ENCODE measurements at regions not wholly inside any gene's neighbourhood (a gene's known extent, or its start where the extent isn't known, plus 50 kb on each side); places are given as distances from the start of the nearest gene placed in this dataset.

DNA sequence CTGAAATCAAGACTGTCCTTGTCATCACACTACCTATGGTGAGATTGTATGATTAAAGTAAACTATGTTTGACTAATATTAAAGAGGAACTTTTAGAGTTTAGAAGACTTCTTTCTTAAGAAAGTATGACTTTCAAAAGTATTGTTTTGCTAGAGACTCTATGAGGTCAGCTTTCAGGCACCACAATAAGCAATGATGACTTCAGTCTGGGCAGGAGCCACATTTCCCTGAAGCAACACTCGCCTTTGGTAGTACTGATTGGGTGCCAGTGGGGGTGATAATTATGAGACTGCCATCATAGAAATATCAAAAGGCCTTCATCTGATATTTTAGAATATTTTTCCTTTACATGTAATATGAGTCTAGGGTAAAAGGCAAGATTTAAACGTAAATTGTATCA, 212.6 kb downstream of the DTHD1 start:
- no peak for DNase-seq

DNA sequence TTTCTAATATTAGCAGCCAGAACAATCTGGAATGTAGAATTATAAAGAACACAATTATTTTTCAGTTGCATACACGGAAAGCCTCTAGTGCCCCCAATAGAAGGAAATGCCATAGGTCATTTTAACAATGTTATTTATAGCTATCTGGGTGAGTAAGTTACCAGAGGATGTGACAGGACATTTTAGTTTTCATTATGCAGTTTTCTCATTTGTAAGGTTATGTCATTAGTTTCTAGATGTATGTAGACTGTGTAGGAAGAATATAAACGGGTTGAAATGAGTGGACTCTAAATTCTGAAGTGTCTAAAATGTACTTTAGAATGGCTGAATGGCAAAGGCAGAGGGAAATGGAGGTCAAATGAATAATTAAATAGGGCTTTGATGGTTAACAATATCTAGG, 213.3 kb downstream of the DTHD1 start:
- no peak for DNase-seq

DNA sequence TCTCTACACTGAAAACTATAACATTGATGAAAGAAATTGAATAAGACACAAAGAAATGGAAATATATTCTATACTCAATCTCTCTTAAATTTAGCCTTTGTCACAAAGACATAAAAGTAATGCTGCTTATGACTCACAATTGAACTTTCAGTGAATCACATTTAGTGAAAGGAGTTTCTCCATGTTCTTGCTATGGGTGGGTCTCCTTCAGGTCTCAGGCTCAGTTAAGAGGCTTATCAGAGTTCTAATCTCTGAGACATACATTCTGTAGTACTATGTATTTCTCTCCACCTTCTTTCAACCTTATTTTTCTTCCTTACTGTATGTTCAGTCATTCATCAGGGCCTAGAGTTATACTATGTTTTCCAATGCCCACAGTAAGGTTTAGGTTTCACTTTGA, 220.9 kb downstream of the DTHD1 start:
- no peak for DNase-seq

DNA sequence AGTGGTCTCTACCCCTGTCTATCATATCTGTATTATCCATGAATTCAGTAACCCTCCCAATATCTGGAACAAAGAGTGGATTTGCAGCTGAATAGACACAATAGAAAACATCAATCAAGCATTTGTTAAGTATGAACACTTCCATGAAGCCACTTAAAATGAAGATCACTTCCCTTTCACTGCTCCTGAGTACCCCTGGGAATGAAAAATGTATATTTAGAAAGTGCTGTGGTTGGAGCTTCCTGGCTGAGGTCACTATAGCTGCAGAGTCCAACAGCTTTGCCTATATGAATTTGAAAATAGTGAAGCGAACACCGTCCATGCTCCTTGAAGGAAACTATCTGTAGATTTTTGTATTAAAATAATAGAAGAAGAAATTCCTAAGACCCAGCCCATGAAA, 227.0 kb downstream of the DTHD1 start:
- no peak for DNase-seq

DNA sequence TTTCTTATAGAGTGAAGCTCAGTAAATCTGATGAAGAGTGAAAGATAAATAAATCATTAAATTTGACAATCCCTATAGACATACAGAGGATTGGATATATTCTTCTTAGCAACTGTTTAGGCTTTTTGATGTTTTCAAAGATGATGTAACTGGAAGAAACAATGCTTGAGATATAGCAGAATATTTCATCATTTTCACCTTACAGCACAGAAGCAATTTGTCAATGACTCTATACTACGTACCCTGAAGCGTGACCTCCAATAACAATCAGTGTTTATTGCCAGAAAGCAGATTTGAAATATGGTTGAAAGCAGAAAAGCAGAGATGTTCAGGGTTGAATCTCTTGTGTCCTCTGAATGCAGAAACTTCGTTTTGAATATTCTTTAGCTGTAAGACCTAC, 228.4 kb downstream of the DTHD1 start:
- no peak for DNase-seq

DNA sequence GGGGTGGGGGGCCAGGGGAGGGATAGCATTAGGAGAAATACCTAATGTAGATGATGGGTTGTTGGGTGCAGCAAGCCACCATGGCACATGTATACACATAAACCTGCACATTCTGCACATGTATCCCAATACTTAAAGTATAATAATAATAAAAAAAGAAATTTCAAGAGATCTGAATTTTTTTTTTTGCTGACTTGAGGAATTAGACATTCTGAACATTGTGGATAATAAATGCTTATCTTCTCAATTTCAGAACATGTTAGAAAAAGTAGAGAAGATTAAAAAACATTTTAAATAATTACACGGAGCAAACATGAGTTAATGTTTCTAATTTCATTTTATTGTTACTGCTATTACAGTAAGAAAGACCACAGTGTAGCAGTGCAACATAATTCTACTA, 230.4 kb downstream of the DTHD1 start:
- no peak for DNase-seq

DNA sequence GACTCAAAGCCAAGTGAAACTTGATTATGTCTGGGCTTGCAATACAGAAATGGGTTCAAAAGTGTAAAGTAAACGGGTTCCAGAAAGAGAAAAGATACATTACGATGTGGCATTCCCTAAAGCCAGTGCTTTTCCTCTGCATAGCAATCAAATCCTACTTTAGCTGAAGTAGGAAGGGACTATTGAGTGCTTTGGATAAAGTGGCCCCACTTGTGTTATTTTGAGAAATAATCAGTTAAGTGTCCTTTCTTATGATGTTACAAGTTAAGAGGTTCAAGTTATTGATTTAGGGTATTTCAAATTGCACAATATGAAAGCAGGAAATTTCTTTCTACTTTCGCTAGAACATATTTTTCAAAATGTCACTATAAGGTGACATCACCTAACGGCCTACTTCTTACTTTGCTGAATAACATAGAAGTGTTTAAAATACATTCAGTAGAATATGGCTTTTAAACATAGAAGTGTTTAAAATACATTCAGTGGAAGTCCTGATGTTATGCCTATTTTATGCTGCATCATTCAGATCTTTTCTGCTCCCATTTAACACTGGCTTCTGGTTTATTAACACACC, 235.2 kb downstream of the DTHD1 start:
- no peak for DNase-seq

DNA sequence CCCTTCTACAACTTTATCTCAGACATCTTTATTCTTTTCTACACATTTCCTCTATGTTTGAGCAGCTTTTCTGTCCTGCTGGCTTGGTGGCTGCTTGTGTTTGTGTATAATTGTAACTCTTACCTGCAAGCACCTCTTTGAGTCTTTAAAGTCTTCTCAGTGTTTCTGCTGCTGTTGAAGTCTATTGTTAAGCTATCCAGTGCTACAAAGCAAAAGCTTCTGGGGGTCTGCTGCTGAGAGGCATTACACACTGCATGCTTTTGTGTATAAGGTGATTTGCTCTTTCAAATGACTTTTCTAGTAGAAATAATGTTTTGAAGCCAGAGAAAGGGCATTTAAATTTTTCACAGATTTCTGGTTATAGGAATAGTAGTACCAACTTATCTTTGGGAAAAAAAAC, 241.8 kb downstream of the DTHD1 start:
- DNase-seq = no peak

DNA sequence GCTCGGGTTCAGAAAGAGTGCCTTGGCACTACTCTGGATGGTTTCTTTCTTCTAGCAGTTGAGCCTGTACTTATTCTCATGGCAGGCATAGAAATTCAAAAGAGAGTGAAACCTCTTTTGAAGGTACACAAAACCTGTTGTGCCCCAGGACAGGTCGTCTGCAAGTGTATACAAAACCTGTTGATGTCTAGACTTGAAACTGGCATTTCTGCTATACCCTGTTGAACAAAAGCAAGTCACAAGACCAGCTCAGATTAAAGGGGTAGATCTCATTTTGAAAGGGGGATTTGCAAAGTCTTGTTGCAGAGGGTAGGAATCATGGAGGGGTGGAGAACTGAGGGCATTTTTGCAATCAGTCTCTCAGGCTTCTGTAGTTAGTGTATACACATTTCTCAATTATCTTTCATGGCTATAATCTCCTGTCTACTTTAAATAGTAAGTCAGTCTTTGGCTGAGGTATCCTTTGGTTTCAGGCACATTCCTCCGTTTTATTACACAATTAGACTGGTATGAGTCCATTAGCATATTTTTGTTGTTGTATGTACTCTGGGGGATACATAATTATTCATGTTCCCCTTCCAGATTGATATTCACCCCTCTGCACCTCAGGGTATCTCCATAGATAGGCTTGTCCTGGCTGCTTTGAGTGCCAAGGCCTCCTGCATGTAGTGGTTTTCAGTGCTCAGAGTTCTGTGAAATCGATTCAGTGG, 251.4 kb downstream of the DTHD1 start:
- DNase-seq = no peak

DNA sequence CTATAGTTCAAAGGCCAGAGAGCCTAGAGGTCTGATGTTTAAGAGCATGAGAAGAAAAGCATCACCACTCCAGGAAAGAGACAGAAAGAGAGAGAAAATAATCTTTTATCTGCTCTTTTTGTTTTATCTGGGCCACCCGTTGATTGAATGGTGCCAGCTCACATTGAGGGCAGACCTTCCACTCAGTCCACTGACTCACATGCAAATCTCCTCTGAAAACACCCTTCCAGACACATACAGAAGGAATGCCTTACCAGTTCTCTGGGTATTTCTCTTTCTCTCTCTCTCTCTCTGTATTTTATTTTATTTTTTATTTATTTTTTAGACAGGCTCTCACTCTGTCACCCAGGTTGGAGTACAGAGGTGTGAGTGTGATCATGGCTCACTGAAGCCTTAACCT, 252.5 kb downstream of the DTHD1 start:
- no peak for DNase-seq

DNA sequence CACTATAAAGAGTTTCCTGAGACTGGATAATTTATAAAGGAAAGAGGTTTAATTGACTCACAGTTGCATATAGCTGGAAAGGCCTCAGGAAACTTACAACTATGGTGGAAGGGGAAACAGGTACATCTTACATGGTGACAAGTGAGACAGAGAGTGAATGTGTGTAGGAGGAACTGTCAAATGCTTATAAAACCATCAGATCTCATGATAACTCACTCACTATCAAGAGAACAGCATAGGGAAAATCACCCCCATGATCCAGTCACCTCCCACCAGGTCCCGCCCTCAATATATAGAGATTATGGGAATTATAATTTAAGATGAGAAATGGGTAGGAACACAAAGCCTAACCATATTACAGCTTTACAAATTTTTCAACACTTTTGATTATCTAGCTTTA, 266.0 kb downstream of the DTHD1 start:
- no peak for DNase-seq

DNA sequence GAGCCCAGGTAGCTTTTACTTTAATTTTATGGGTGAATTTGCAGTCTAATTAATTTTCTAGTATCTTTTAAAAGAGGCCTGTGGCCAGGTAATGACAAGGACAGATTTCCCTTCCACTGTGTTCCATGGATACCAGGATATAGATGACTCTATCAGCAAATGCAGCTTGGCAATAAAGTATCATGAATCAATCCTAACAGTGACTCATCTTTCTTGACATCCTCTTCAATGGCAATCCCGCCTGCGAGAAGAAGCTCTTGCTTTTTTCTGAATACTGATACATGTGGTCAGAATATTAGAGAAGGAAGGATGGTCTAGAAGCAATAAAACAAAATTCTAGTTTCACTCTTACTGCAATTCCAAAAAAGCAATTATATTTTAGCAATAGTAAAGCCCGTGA, 267.8 kb downstream of the DTHD1 start:
- DNase-seq = no peak

DNA sequence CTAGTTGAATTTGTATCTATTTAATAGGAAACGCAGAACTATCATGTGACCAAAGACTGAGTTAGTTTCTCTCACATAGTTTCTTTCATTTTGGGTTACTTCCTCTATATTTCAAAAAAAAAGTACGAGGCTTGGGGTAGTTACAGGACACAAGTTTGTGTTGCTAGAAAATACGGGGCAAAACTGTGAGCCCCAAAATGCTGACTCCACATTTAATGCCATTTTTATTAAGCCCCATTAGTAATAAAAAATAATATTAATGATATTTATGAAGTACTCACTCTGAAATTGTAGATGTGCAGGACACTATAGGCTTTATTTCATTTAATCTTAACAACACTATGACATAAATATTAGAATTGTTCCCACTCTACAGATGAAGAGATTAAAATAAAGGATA, 268.6 kb downstream of the DTHD1 start:
- DNase-seq = no peak

DNA sequence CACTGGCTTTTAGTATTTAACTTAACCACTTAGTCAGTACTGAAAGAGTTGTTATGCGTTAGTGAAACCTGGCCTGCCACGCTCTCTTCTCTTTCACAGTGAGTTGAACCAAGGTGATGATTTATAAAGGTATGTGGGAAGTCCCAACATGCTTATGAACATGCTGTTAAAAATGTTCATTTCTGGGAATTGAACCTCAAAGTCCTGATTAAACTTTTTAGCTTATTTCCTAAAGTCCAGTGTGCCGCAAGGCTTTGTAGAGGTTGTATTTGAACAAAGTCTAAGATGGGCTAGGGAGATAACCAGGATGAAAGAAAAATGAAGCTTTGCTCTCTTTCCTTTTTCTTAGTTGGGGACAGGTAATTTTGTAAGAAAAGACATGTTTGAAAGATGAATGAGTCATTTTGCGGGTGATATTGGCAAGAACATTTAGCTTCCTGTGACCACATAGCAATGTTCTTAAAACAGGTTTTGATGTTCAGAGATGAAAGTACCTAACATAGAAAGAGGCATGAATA, 270.3 kb downstream of the DTHD1 start:
- no peak for DNase-seq

DNA sequence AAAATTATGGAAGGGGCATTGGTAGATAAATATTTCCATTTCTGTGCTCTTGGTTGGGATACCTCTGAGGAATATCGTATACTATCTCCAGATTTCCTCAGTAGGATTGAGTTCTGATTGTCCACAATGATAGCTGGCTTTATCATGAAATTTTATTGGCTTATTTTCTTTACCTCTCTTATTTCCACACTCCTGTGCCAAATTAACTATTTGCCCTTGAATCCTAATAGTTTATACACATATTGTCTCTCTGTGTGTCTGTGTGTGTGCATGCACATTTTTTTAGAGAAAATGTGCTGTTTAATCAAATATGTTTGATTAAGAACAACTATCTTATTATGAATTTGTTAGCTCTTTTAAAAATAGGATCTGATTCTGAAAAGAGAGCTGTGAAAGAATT, 271.6 kb downstream of the DTHD1 start:
- no peak for DNase-seq

DNA sequence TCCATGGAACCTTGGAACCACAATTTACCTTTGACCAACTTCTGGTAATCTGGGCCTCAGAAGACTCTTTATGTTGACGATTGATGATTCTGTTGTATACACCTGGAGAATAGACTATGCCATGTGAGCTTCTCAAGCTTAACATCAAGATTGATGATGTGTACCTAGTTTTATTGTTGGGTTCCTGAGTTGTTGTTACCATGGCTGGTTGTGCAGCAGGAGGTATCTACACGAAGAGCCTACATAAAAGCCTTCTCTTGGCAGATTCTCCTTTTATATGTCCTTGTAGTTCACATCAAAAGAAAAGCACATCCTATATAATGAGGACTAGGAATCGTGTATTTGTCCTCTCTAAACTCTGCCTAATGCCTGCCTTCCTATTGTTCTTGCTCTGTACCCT, 272.0 kb downstream of the DTHD1 start:
- DNase-seq = no peak

DNA sequence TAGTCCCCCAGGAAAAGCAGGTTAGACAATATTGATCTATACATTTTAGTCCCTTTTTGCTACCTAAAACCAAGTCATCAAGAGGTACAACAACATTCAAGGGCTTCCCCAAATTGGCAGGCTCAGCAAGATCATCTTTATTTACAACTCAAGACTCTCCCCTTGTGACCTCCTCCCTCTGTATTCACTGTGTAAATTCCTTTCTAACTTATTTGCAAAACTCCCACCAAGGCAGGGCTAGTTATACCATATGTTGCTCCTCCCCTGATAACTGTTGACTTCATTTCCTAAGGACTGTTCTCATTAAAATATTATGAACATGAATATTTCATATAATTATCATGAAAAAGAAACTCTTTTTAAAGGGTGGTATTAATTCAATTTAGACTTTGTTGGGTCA, 275.6 kb downstream of the DTHD1 start:
- DNase-seq = no peak

DNA sequence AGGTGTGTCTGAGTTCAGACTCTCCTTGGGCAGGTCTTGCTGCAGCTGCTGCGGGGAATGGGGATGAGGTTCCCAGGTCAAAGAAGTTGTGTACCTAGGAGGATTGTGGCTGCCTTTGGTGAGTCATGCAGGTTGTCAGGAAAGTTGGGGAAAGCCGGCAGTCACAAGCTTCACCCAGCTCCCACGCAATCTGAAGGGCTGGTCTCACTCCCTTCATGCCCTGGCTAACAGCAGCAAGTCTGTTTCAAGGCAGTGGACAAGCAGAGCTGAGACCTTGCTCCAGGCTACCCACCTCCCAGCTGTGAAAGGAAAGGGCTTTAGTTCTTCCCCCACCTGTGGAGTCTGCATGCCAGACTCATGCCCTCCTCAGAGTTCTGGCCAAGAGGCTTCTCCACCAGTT, 287.2 kb downstream of the DTHD1 start:
- no peak for DNase-seq

DNA sequence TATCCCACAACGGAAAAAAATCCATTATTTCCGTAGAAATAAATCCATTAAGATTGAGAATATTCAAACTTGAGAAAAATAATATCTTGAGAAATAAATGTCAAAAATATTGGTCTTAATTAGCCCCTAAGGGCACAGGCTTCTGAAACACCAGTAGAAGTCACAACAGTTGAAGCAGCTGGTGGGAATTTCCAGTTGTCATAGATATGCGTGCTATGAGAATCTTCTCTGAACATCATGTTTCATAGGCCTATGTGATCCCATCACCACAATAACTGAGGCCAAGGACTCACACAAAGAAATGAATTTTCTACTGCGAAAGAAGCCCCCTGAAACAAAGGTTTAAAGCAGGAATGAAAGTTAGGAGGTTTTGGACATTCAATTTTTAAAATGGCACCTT, 292.0 kb downstream of the DTHD1 start:
- DNase-seq = no peak

DNA sequence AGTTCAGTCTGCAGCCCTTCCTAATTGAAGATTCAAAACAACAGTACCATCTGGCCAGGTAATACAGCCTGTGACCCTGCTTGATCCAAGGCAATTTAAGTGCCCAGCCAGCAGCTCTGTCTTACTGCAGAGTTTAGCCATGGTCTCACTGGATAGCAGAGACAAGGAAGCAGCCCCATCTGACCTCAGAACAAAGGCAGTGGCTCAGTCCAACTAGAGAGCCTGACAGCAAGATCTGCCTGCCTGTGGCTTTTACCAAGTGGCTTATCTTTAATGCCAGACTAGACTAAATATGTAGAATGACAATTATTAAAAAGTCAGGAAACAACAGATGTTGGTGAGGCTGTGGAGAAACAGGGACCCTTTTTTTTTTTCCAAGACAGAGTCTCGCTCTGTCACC, 293.4 kb downstream of the DTHD1 start:
- DNase-seq = no peak

DNA sequence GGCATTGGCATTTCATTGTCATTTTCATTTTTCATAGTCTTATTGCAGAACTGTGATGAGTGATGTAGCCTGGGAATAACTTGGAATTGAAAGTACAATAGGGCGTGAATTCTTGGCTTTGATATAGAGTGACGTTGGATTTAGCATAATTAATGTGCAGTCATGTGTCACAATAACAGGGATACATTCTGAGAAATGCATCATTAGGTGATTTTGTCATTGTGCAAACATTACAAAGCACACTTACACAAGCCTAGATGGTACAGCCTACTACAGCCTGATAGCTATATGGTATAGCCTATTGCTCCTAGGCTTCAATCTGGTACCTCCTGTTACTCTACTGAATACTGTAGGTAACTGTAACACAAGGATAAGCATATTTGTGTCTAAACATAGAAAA, 300.8 kb downstream of the DTHD1 start:
- no peak for DNase-seq

DNA sequence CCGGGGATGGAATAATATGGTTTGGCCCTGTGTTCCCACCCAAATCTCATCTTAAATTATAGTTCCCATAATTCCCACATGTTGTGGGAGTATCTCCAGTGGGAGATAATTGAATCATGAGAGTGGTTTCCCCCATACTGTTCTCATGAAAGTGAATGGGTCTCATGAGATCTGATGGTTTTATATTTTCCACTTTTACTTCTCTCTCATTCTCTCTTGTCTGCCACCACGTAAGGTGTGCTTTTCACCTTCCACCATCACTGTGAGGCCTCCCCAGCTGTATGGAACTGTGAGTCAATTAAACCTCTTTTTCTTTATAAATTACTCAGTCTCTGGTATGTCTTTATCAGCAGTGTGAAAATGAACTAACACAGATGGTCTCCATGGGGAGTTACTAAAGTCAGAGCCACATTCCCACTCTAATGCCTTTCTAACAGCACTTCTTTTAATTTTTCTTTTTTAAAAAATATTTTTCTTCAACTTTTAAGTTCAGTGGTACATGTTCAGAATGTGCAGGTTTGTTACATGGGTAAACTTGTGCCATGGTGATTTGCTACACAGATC, 306.6 kb downstream of the DTHD1 start:
- no peak for DNase-seq

DNA sequence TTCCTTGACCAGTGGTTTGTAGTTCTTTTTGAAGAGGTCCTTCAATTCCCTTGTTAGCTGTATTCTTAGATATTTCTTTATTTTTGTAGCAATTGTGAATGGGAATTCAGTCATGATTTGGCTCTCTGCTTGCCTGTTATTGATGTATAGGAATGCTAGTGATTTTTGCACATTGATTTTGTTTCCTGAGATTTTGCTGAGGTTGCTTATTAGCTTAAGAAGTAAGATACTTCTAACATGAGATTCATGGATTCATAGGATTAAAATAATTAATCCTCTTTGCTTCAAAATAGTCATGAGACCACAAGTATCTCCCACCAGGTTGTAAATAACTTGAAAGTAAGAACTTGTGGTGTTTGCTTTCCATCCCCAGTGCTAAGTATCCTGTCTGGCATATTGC, 308.9 kb downstream of the DTHD1 start:
- no peak for DNase-seq

DNA sequence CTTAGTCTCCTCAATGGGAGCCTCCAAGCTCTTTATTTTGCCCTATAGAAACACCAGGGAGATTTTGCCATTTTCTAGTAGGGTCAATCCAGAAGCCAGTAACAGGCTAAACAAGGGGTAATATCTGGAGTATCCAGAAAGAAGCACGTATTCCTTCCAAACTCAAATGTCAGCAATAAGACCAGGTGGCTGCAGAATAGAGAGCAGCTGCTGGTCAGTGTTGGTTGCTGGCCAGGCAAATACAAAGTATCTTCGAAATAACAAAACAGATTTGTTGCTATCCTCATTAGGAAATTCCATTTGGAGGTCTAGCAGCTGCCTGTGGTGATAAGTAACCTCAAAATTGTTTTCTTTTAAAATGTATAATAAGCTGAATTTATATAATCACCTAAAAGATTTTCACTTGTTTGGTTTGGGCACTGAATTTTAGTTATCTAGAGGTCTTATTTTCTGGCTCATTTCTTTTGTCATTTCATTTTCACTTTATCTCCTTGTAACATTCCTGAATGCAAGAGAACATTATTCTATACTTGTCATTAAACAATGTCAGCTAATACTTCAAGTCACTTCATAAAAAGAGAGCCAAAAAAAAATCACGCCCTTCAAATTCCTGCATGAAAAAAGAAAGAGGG, 320.6 kb downstream of the DTHD1 start:
- no peak for DNase-seq

All from SW 1271 (cell line).